WERI-Rb-1 (cell line): ENCODE measurements at regions not wholly inside any gene's neighbourhood (a gene's known extent, or its start where the extent isn't known, plus 50 kb on each side); places are given as distances from the start of the nearest gene placed in this dataset.

Experiments used
- DNase-seq: peaks from one replicate; pipeline ENCODE4 v3.0.0-alpha.2; 2020
- H3K27ac ChIP-seq: fragments of 250-450 bp; sonication (Bioruptor Pico); 2 replicates; pipeline ENCODE4 v1.5.1; 2020; ENCODE audit warnings: mild to moderate bottlenecking, moderate library complexity
- H3K27me3 ChIP-seq: fragments of 250-450 bp; sonication (Bioruptor Pico); 2 replicates; pipeline ENCODE4 v1.5.1; 2021; ENCODE audit warnings: mild to moderate bottlenecking, low read depth, moderate library complexity; ENCODE audit not compliant: insufficient read depth, severe bottlenecking
- H3K36me3 ChIP-seq: fragments of 250-450 bp; sonication (Bioruptor Pico); 2 replicates; pipeline ENCODE4 v1.5.1; 2020; ENCODE audit warnings: mild to moderate bottlenecking, moderate library complexity
- H3K4me3 ChIP-seq: 2 replicates; pipeline ENCODE4 v1.5.1; 2011; ENCODE audit warnings: low read depth, mild to moderate bottlenecking, control low read depth, low read length
- H3K9me3 ChIP-seq: fragments of 250-450 bp; sonication (Bioruptor Pico); 2 replicates; pipeline ENCODE4 v1.5.1; 2021; ENCODE audit warnings: mild to moderate bottlenecking, moderate library complexity; ENCODE audit not compliant: severe bottlenecking
- CTCF ChIP-seq: IDR thresholded peaks from 2 replicates; pipeline ENCODE4 v1.5.1; 2011; ENCODE audit warnings: low read depth, mild to moderate bottlenecking, control low read depth, inconsistent platforms, low read length

GRCh38 chr5:73382401-73382740, 66.2 kb downstream of the FOXD1 start:
- no peak for TF ChIP-seq CTCF
- Histone ChIP-seq H3K36me3 (no peaks in the 10 kb centered on the region), H3K27ac (no peak overlapping the region), H3K4me3 (no peak overlapping the region), H3K9me3 (peaks cover 41% of the 10 kb centered on the region), H3K27me3 (no peaks in the 10 kb centered on the region)
- DNase-seq, result no peak

- Histone ChIP-seq H3K4me3 (no peak overlapping the region), H3K27me3 (no peaks in the 10 kb centered on the region)
- DNase-seq, result no peak
Measured at GRCh38 chr5:73381590-73382400, 66.8 kb downstream of the FOXD1 start.

GRCh38 chr5:73380710-73381589, 67.6 kb downstream of the FOXD1 start:
- Histone ChIP-seq H3K9me3 (peaks cover 40% of the 10 kb centered on the region), H3K36me3 (no peaks in the 10 kb centered on the region)
- DNase-seq, result no peak

More at GRCh38 chr5:73381590-73382400, 66.8 kb downstream of the FOXD1 start:
- peaks cover 41% of the 10 kb centered on the region for H3K9me3 ChIP-seq
- no peak for TF ChIP-seq CTCF
- no peak overlapping the region for H3K27ac ChIP-seq
- no peaks in the 10 kb centered on the region for H3K36me3 ChIP-seq

GRCh38 chr5:73380041-73380440, 68.5 kb downstream of the FOXD1 start:
- Histone ChIP-seq H3K36me3 (no peaks in the 10 kb centered on the region), H3K27ac (no peak overlapping the region), H3K27me3 (no peaks in the 10 kb centered on the region), H3K9me3 (peaks cover 33% of the 10 kb centered on the region), H3K4me3 (no peak overlapping the region)
- no peak for DNase-seq
- TF ChIP-seq CTCF, result no peak

More at GRCh38 chr5:73380710-73381589, 67.6 kb downstream of the FOXD1 start:
- H3K27ac ChIP-seq, result no peak overlapping the region
- TF ChIP-seq CTCF, result no peak
- H3K4me3 ChIP-seq, result no peak overlapping the region
- H3K27me3 ChIP-seq, result no peaks in the 10 kb centered on the region

- DNase-seq, result no peak
- no peaks in the 10 kb centered on the region for H3K27me3 ChIP-seq
- H3K9me3 ChIP-seq, result peaks cover 27% of the 10 kb centered on the region
- no peak overlapping the region for H3K4me3 ChIP-seq
- H3K36me3 ChIP-seq, result no peaks in the 10 kb centered on the region
- no peak for TF ChIP-seq CTCF
- no peak overlapping the region; the same call in 1 of the 2 replicates for H3K27ac ChIP-seq
Measured at GRCh38 chr5:73379435-73379834, 69.1 kb downstream of the FOXD1 start.
